AG04450 (cell line): ENCODE measurements at regions not wholly inside any gene's neighbourhood (a gene's known extent, or its start where the extent isn't known, plus 50 kb on each side); places are given as distances from the start of the nearest gene placed in this dataset.
A peak's percentile ranks its signal among the peaks of the same experiment; 100 is the strongest.

Experiments
- CTCF ChIA-PET: fragments of 300-600, 350-600 bp; formaldehyde crosslinking; extraction: SDS; loops from one replicate; lab custom pipeline; 2022; ENCODE audit warnings: antibody characterized with exemption, inconsistent platforms; lab: Charles Lee
- POLR2A ChIA-PET: fragments of 350-600 bp; formaldehyde crosslinking; extraction: SDS; loops from one replicate; lab custom pipeline; 2021; ENCODE audit warnings: antibody characterized with exemption, inconsistent platforms; lab: Yijun Ruan, JAX
- DNase-seq: peaks from one replicate; pipeline ENCODE4 v3.0.0-alpha.2; 2011; ENCODE audit warnings: low read depth, low spot score
- H3K27ac ChIP-seq: one replicate; pipeline ENCODE4 v1.5.1; 2012; ENCODE audit warnings: low read depth, low read length, control low read depth
- H3K27me3 ChIP-seq: one replicate; pipeline ENCODE4 v1.6.0; 2012; ENCODE audit warnings: low read length; ENCODE audit not compliant: control insufficient read depth, insufficient read depth
- H3K4me3 ChIP-seq: 2 replicates; pipeline ENCODE4 v1.5.1; 2011; ENCODE audit warnings: mild to moderate bottlenecking, low read depth, low read length, control low read depth
- H3K9me3 ChIP-seq: 2 replicates; pipeline ENCODE4 v1.5.1; 2012; ENCODE audit warnings: low read length; ENCODE audit not compliant: control insufficient read depth, insufficient read depth
- TF ChIP-seq, protein P1 (sequence below): IDR thresholded peaks from 2 replicates; pipeline ENCODE4 v1.5.1; 2011; ENCODE audit warnings: low read depth, low read length, control low read depth, inconsistent platforms

DNA sequence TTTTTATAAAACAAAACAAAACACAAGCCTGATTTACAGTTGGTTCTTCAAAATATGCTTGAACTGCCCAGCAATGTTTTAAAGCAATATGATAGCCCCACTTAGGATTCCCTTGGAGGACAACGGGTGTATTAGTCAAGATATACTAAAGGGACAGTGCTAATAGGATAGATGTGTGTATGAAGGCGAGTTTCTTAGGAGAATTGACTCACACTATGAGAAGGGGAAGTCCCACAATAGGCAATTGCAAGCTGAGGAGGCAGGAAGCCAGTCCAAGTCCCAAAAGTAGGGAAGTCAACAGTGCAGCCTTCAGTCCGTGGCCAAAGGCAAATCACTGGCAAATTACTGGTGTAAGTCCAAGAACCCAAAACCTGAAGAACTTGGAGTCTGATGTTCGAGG is 167.9 kb downstream of the CBLN2 start:
- Histone ChIP-seq H3K27me3 (no peaks in the 10 kb centered on the region), H3K9me3 (peaks cover 7% of the 10 kb centered on the region), H3K4me3 (no peak overlapping the region), H3K27ac (no peak overlapping the region)
- ChIA-PET POLR2A (no interaction called here), CTCF (no interaction called here)
- DNase-seq = no peak
- TF ChIP-seq, protein P1, sequence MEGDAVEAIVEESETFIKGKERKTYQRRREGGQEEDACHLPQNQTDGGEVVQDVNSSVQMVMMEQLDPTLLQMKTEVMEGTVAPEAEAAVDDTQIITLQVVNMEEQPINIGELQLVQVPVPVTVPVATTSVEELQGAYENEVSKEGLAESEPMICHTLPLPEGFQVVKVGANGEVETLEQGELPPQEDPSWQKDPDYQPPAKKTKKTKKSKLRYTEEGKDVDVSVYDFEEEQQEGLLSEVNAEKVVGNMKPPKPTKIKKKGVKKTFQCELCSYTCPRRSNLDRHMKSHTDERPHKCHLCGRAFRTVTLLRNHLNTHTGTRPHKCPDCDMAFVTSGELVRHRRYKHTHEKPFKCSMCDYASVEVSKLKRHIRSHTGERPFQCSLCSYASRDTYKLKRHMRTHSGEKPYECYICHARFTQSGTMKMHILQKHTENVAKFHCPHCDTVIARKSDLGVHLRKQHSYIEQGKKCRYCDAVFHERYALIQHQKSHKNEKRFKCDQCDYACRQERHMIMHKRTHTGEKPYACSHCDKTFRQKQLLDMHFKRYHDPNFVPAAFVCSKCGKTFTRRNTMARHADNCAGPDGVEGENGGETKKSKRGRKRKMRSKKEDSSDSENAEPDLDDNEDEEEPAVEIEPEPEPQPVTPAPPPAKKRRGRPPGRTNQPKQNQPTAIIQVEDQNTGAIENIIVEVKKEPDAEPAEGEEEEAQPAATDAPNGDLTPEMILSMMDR = no peak

DNA sequence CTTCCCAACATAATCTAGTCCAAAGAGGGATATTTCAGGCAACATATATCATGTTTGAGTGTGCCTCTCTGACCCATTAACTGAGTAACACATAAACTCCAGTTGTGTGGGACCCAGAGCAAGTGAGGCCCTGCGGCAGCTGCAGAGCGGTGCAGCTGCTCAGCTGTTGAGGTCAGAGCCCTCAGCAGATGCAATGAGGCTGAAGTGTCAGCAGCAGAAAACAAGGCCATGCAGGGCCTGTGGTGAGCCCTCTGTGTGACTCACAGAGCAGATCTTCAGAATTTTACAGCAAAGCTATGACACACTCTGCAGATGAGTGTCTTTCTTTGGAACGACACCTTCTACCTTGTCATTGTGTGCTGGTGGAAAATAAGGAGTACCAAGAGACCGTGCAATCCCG is 168.5 kb downstream of the CBLN2 start:
- peak; percentile 15 for DNase-seq
- ChIA-PET CTCF (no interaction called here), POLR2A (no interaction called here)
- H3K9me3 ChIP-seq = peaks cover 8% of the 10 kb centered on the region
- no peak overlapping the region for H3K27ac ChIP-seq
- TF ChIP-seq, protein P1 = no peak
- no peaks in the 10 kb centered on the region for H3K27me3 ChIP-seq
- H3K4me3 ChIP-seq = no peak overlapping the region

DNA sequence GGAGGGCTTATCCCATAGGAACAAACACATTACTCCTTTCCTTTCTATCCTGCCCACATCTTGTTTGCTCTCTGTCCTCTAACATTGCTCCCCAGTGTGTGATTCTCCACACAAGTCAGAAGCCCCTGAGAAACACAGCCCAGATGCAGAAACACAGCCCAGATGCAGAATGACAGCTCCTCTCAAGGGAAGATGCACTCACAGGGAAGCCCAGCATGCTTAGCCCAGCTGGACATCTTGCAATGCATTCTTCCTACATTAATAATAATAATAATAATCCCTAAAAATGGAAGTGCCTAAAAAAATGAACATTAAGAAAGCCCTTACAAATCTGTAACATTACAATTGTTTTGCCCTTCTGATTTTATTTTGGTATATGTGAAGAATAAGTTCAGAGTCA is 172.1 kb downstream of the CBLN2 start:
- POLR2A ChIA-PET = no interaction called here
- CTCF ChIA-PET = no interaction called here
- no peak overlapping the region for H3K4me3 ChIP-seq
- no peak overlapping the region for H3K27ac ChIP-seq
- H3K9me3 ChIP-seq = peaks cover 10% of the 10 kb centered on the region
- no peaks in the 10 kb centered on the region for H3K27me3 ChIP-seq
- TF ChIP-seq, protein P1 = no peak
- DNase-seq = no peak

DNA sequence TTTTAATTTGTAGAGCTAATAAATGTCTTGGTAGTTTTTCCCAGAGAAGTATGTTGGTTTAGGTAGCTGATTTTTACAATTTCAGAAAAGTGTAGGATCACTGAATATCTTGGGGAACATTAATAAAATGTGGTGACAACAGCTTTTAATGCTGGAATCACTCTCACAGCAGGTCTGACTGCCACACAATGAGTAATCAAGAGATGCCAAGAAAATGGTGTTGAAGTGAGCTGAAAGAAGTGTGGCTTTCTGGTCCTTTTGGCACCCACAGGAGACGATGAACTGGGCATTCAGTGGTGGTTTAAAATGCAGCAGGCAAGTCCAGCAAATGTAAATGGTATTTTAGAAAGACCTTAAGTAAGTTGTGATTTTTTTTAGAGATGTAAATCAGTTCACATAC is 175.8 kb downstream of the CBLN2 start:
- DNase-seq = no peak
- ChIA-PET CTCF (no interaction called here), POLR2A (no interaction called here)
- Histone ChIP-seq H3K27ac (no peak overlapping the region), H3K27me3 (no peaks in the 10 kb centered on the region), H3K9me3 (peaks cover 6% of the 10 kb centered on the region), H3K4me3 (no peak overlapping the region)
- TF ChIP-seq, protein P1 = no peak

DNA sequence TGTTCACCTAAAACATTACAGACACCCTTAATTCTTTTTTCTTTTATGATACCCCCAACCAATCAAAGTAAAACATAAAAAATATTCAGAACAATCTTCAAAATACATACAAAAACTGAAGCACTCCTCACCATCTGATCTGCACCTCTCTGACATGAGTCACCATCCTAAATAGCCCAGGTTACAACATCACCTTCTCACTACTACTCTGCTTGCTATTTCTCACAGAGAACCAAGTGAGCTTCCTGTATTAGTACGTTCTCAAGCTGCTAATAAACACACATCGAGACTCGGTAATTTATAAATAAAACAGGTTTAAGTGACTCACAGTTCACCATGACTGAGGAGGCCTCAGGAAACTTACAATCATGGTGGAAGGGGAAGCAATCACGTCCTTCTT is 183.5 kb downstream of the CBLN2 start:
- DNase-seq = no peak
- Histone ChIP-seq H3K4me3 (no peak overlapping the region), H3K9me3 (peaks cover 4% of the 10 kb centered on the region; the same call in 1 of the 2 replicates), H3K27ac (no peak overlapping the region), H3K27me3 (no peaks in the 10 kb centered on the region)
- CTCF ChIA-PET = no interaction called here
- TF ChIP-seq, protein P1 = no peak
- POLR2A ChIA-PET = no interaction called here
